K562 (cell line): ENCODE measurements at regions not wholly inside any gene's neighbourhood (a gene's known extent, or its start where the extent isn't known, plus 50 kb on each side); places are given as distances from the start of the nearest gene placed in this dataset.
"Not testable (repeated sequence)": the region's sequence is repeated elsewhere in the genome, so short reads cannot be mapped to it uniquely, and the experiment has no call there.

Experiments
- ATAC-seq: fragments of 200-7000 bp; cut with Tn5 transposase; 3 replicates; pipeline ENCODE4 v1.9.1; 2020; ENCODE audit warnings: moderate library complexity
- BruUV-seq: library from RNA; stranded (reverse); fragments of 400-500 nt; replicated peaks from 2 replicates; lab custom pipeline; 2021; lab: Mats Ljungman, UMichigan
- CTCF ChIA-PET: fragments of 300-600 bp; formaldehyde crosslinking; extraction: SDS; loops from one replicate; lab custom pipeline; 2021; ENCODE audit warnings: low intra/inter-chr PET ratio; lab: Yijun Ruan, JAX
- POLR2A ChIA-PET: fragments of 300-600, 350-650 bp; sonication (Branson Sonifier 250); formaldehyde crosslinking; extraction: SDS; loops from one replicate; lab custom pipeline; 2021; ENCODE audit warnings: antibody characterized with exemption, inconsistent platforms; lab: Yijun Ruan, JAX
- DNase-seq, 4 experiments: peaks; one replicate each; pipeline versions ENCODE4 v3.0.0 to v3.0.0-alpha.2; 2011 to 2018; ENCODE audit warnings: low spot score in 3 of 4, mixed read lengths in 3 of 4; ENCODE audit errors: extremely low read depth in 1 of 4
- FAIRE-seq: peaks from 2 replicates; lab custom pipeline; 2011; peaks lifted over from hg19 to GRCh38; lab: Jason Lieb, UNC
- H2AFZ ChIP-seq: 2 replicates; pipeline ENCODE4 v1.6.0; 2011; ENCODE audit warnings: low read depth, low read length, control low read depth, inconsistent platforms
- H3K27ac ChIP-seq: fragments of 200-600 bp; 3 replicates; pipeline ENCODE4 v1.8.0; 2011; ENCODE audit warnings: low read depth, mild to moderate bottlenecking, control low read depth, inconsistent platforms, low read length, moderate library complexity, mixed read lengths; ENCODE audit errors: extremely low read depth
- H3K27me3 ChIP-seq, 2 experiments: fragments of 300-600 bp in 1 of 2; 2 replicates in 1 of 2; 3 replicates in 1 of 2; pipeline versions ENCODE4 v1.6.0 to v1.8.0; 2011; ENCODE audit warnings: inconsistent platforms in 2 of 2, low read length in 2 of 2, mild to moderate bottlenecking in 1 of 2, mixed read lengths in 1 of 2, moderate library complexity in 1 of 2; ENCODE audit not compliant: control insufficient read depth in 2 of 2, insufficient read depth in 2 of 2
- H3K36me3 ChIP-seq: fragments of 300-600 bp; 3 replicates; pipeline ENCODE4 v1.8.0; 2011; ENCODE audit warnings: mild to moderate bottlenecking, low read length, inconsistent platforms; ENCODE audit not compliant: control insufficient read depth, insufficient read depth
- H3K4me1 ChIP-seq, 2 experiments: fragments of 200-600 bp in 1 of 2; replicated peaks in 1 of 2; 2 replicates in 1 of 2; 3 replicates in 1 of 2; pipeline versions ENCODE4 v1.5.1 to v1.8.0; 2011; ENCODE audit warnings: inconsistent platforms in 2 of 2, low read length in 2 of 2, mild to moderate bottlenecking in 1 of 2, mixed read lengths in 1 of 2, moderate library complexity in 1 of 2; ENCODE audit not compliant: control insufficient read depth in 2 of 2, insufficient read depth in 2 of 2
- H3K4me2 ChIP-seq: 2 replicates; pipeline ENCODE4 v1.6.1; 2011; ENCODE audit warnings: low read length, control low read depth, inconsistent platforms, mixed read lengths; ENCODE audit not compliant: insufficient read depth
- H3K4me3 ChIP-seq: fragments of 200-600 bp; sonication (generic), shearing (Covaris generic); 2 replicates; pipeline ENCODE4 v1.5.1; 2016; ENCODE audit warnings: control low read depth, inconsistent platforms
- H3K79me2 ChIP-seq: fragments of 200-600 bp; 3 replicates; pipeline ENCODE4 v1.8.0; 2011; ENCODE audit warnings: low read length, inconsistent platforms; ENCODE audit not compliant: control insufficient read depth, insufficient read depth
- H3K9ac ChIP-seq, 2 experiments: 2 replicates each; pipeline versions ENCODE4 v1.6.0 to v1.6.1; 2011; ENCODE audit warnings: low read depth in 2 of 2, low read length in 2 of 2, control low read depth in 1 of 2, inconsistent platforms in 1 of 2, mild to moderate bottlenecking in 1 of 2, mixed read lengths in 1 of 2; ENCODE audit not compliant: insufficient read depth in 1 of 2
- H3K9me1 ChIP-seq: one replicate; pipeline ENCODE4 v1.6.0; 2011; ENCODE audit warnings: inconsistent platforms, mild to moderate bottlenecking, low read length, moderate library complexity; ENCODE audit not compliant: control insufficient read depth, insufficient read depth
- H3K9me3 ChIP-seq: replicated peaks from 2 replicates; pipeline ENCODE4 v1.5.1; 2011; ENCODE audit warnings: low read depth, low read length, inconsistent platforms; ENCODE audit not compliant: control insufficient read depth, insufficient read depth
- H4K20me1 ChIP-seq: replicated peaks from 2 replicates; pipeline ENCODE4 v1.6.1; 2011; ENCODE audit warnings: low read length, inconsistent platforms, mixed read lengths; ENCODE audit not compliant: control insufficient read depth, insufficient read depth
- ARHGAP35 ChIP-seq: fragments of 450-650 bp; IDR thresholded peaks from 2 replicates; pipeline ENCODE4 v1.6.1; 2018; ENCODE audit not compliant: partially characterized antibody
- ATF3 ChIP-seq, 2 experiments: fragments of 450-650 bp in 1 of 2; sonication (generic) in 1 of 2; formaldehyde crosslinking in 1 of 2; IDR thresholded peaks in 1 of 2; conservative IDR thresholded peaks in 1 of 2; 2 replicates each; pipeline versions ENCODE4 v1.6.1 to v1.8.1; 2016 to 2023; ENCODE audit warnings: mild to moderate bottlenecking in 2 of 2, moderate library complexity in 2 of 2, inconsistent platforms in 1 of 2, missing genetic modification reagents in 1 of 2
- CEBPB ChIP-seq: fragments of 450-650 bp; IDR thresholded peaks from 2 replicates; pipeline ENCODE4 v1.6.1; 2016; ENCODE audit warnings: missing genetic modification characterization, missing compliant biosample characterization
- CEBPG ChIP-seq, 3 experiments: fragments of 200-800 bp in 1 of 3; sonication (Bioruptor generic) in 1 of 3; sonication (generic) in 1 of 3; formaldehyde crosslinking in 1 of 3; IDR thresholded peaks in 2 of 3; conservative IDR thresholded peaks in 1 of 3; 2 replicates each; pipeline versions ENCODE4 v1.6.1 to v1.8.0; 2016 to 2022; ENCODE audit warnings: missing compliant biosample characterization in 2 of 3, missing genetic modification characterization in 2 of 3, mild to moderate bottlenecking in 1 of 3, missing genetic modification reagents in 1 of 3
- HLTF ChIP-seq: fragments of 450-650 bp; IDR thresholded peaks from 2 replicates; pipeline ENCODE4 v1.6.1; 2016
- LARP7 ChIP-seq: fragments of 450-650 bp; IDR thresholded peaks from 2 replicates; pipeline ENCODE4 v1.6.1; 2016
- NCOA2 ChIP-seq, 2 experiments: fragments of 450-650 bp; IDR thresholded peaks; 2 replicates each; pipeline ENCODE4 v1.6.1; 2018; ENCODE audit warnings: mild to moderate bottlenecking in 2 of 2, moderate library complexity in 1 of 2; ENCODE audit not compliant: partially characterized antibody in 2 of 2
- TRIM24 ChIP-seq, 2 experiments: fragments of 450-650 bp; IDR thresholded peaks; 2 replicates each; pipeline ENCODE4 v1.6.1; 2016
- WGBS: fragments of 100-300 bp; shearing (Covaris generic); methylation state at CpG from one replicate; pipeline ENCODE4 v1.1.6; 2016; ENCODE audit warnings: low coverage, mixed read lengths; ENCODE audit not compliant: insufficient coverage; ENCODE audit errors: missing lambda C conversion rate; 5-methylcytosine and 5-hydroxymethylcytosine counted together
- in situ Hi-C: fragments of 300-500 bp; cut with MboI; formaldehyde crosslinking; loops from 4 replicates; pipeline ENCODE4 v1.15.0; 2018; ENCODE audit warnings: inconsistent platforms, mixed read lengths
- intact Hi-C: fragments of 100-400 bp; cut with micrococcal nuclease; formaldehyde crosslinking; loops from 2 replicates; pipeline ENCODE4 v1.14.2; 2022

GRCh38 chr2:91558234-91558633, 2866.8 kb downstream of the RPIA start:
- 0 out of 2 replicates have a peak, but pooled peaks have one; percentile 25 for TF ChIP-seq LARP7
- intact Hi-C loops, H3K9me1 ChIP-seq, CTCF ChIA-PET, H3K36me3 ChIP-seq, H3K9me3 ChIP-seq, H3K27ac ChIP-seq, BruUV-seq, H3K9ac ChIP-seq, in situ Hi-C loops, ATAC-seq, H2AFZ ChIP-seq, H3K4me3 ChIP-seq, H3K4me2 ChIP-seq, H3K4me1 ChIP-seq, FAIRE-seq, H3K79me2 ChIP-seq, DNase-seq, H3K27me3 ChIP-seq, H4K20me1 ChIP-seq, POLR2A ChIA-PET: not testable (repeated sequence)

- ATAC-seq; CTCF ChIA-PET; FAIRE-seq; H3K9ac ChIP-seq; H3K36me3 ChIP-seq; DNase-seq; H3K79me2 ChIP-seq; H3K4me2 ChIP-seq; H4K20me1 ChIP-seq; H3K27me3 ChIP-seq; H3K4me1 ChIP-seq; H3K4me3 ChIP-seq; H2AFZ ChIP-seq; POLR2A ChIA-PET; H3K9me3 ChIP-seq; H3K9me1 ChIP-seq; BruUV-seq; in situ Hi-C loops; H3K27ac ChIP-seq; intact Hi-C loops; TF ChIP-seq ATF3 (CRISPR knock-in tag; conservative IDR thresholded peaks at IDR 0.05); CEBPG (CRISPR knock-in tag; IDR thresholded peaks at IDR 0.05): not testable (repeated sequence)
- WGBS = no CpG with 5 or more reads among the region's 1 CpG
- peak; percentile 20 for TF ChIP-seq ARHGAP35
- TF ChIP-seq CEBPB (tag) = peak; percentile 42
- TF ChIP-seq ATF3 (IDR thresholded peaks at IDR 0.05) = peak; percentile 41; the same call in 1 of the 2 replicates
- peak; percentile 18 to 63; a peak in 2 of 4 replicates for TF ChIP-seq TRIM24 (IDR thresholded peaks at IDR 0.05)
- 0 out of 2 replicates have a peak, but pooled peaks have one; percentile 20 for TF ChIP-seq HLTF
- TF ChIP-seq CEBPG (tag; conservative IDR thresholded peaks at IDR 0.05 in 1 of 2, IDR thresholded peaks at IDR 0.05 in 1 of 2) = peak in 1 of 2 experiments; percentile 74; a peak in 2 of 4 replicates
- peak in 1 of 2 experiments; percentile 17 for TF ChIP-seq NCOA2 (IDR thresholded peaks at IDR 0.05; ENCODE audit: partially characterized antibody in 2 of 2)
Observed at GRCh38 chr2:91559269-91559668, 2867.8 kb downstream of the RPIA start.
